Neural cell (in vitro differentiated cells): ENCODE measurements at regions not wholly inside any gene's neighbourhood (a gene's known extent, or its start where the extent isn't known, plus 50 kb on each side); places are given as distances from the start of the nearest gene placed in this dataset.

Experiments used
- H2AFZ ChIP-seq: fragments of 200-600, 300-800 bp; sonication (generic), shearing (Covaris generic); 2 replicates; pipeline ENCODE4 v1.6.0; 2014; ENCODE audit warnings: low read depth, mild to moderate bottlenecking, antibody characterized with exemption, low read length, moderate library complexity
- H3F3A ChIP-seq: fragments of 200-600 bp; shearing (Covaris generic); 2 replicates; pipeline ENCODE4 v1.6.1; 2016; ENCODE audit warnings: mild to moderate bottlenecking, moderate library complexity, mixed read lengths, antibody characterized with exemption, low read length; ENCODE audit not compliant: insufficient read depth, poor library complexity, severe bottlenecking
- H3K27ac ChIP-seq: fragments of 200-600, 300-800 bp; sonication (generic), shearing (Covaris generic); 2 replicates; pipeline ENCODE4 v1.5.1; 2014; ENCODE audit warnings: mild to moderate bottlenecking, low read length, moderate library complexity
- H3K27me3 ChIP-seq: fragments of 300-800, 200-600 bp; sonication (generic), shearing (Covaris generic); 2 replicates; pipeline ENCODE4 v1.6.0; 2014; ENCODE audit warnings: mild to moderate bottlenecking, low read depth, low read length, moderate library complexity; ENCODE audit not compliant: insufficient read depth
- H3K36me3 ChIP-seq: fragments of 300-800, 200-600 bp; sonication (generic), shearing (Covaris generic); 2 replicates; pipeline ENCODE4 v1.5.1; 2014; ENCODE audit warnings: mild to moderate bottlenecking, antibody characterized with exemption, low read length, moderate library complexity; ENCODE audit not compliant: insufficient read depth
- H3K4me2 ChIP-seq: fragments of 300-800, 200-600 bp; sonication (generic), shearing (Covaris generic); 2 replicates; pipeline ENCODE4 v1.6.0; 2014; ENCODE audit warnings: mild to moderate bottlenecking, low read length
- H3K4me3 ChIP-seq: fragments of 300-800, 200-600 bp; sonication (generic), shearing (Covaris generic); 2 replicates; pipeline ENCODE4 v1.5.1; 2014; ENCODE audit warnings: mild to moderate bottlenecking, low read length, moderate library complexity
- H3K79me2 ChIP-seq: fragments of 200-600 bp; shearing (Covaris generic); replicated peaks from 2 replicates; pipeline ENCODE4 v1.6.0; 2014; ENCODE audit warnings: mild to moderate bottlenecking, low read length, moderate library complexity; ENCODE audit not compliant: insufficient read depth
- H3K9ac ChIP-seq: fragments of 300-800, 200-600 bp; sonication (generic), shearing (Covaris generic); 2 replicates; pipeline ENCODE4 v1.6.1; 2016; ENCODE audit warnings: mild to moderate bottlenecking, low read length, mixed read lengths
- H3K9me2 ChIP-seq: fragments of 200-600 bp; shearing (Covaris generic); 2 replicates; pipeline ENCODE4 v1.6.1; 2016; ENCODE audit warnings: mild to moderate bottlenecking, low read length, mixed read lengths; ENCODE audit not compliant: insufficient read depth
- H3K9me3 ChIP-seq: fragments of 200-600, 300-800 bp; sonication (generic), shearing (Covaris generic); 2 replicates; pipeline ENCODE4 v1.6.1; 2016; ENCODE audit warnings: mild to moderate bottlenecking, mixed run types, low read length, moderate library complexity, mixed read lengths
- H4K20me1 ChIP-seq: fragments of 200-600 bp; shearing (Covaris generic); 2 replicates; pipeline ENCODE4 v1.6.1; 2016; ENCODE audit warnings: mild to moderate bottlenecking, mixed run types; ENCODE audit not compliant: insufficient read depth
- EP300 ChIP-seq: fragments of 450-650 bp; conservative IDR thresholded peaks from 2 replicates; pipeline ENCODE4 v1.6.1; 2014; ENCODE audit warnings: antibody characterized with exemption, mild to moderate bottlenecking, moderate library complexity; ENCODE audit not compliant: poor library complexity, severe bottlenecking
- EZH2 ChIP-seq: fragments of 200-600, 300-800 bp; shearing (Covaris generic), sonication (generic); IDR thresholded peaks from 2 replicates; pipeline ENCODE4 v1.6.1; 2014; ENCODE audit warnings: antibody characterized with exemption, low read length, borderline replicate concordance, mild to moderate bottlenecking; ENCODE audit not compliant: insufficient read depth, poor library complexity, severe bottlenecking
- MXI1 ChIP-seq: fragments of 450-650 bp; conservative IDR thresholded peaks from 2 replicates; pipeline ENCODE4 v1.6.1; 2014; ENCODE audit warnings: antibody characterized with exemption, mild to moderate bottlenecking; ENCODE audit not compliant: poor library complexity, severe bottlenecking
- POLR2AphosphoS5 ChIP-seq: IDR thresholded peaks from 2 replicates; pipeline ENCODE4 v1.6.1; 2012
- RAD21 ChIP-seq: fragments of 450-650 bp; conservative IDR thresholded peaks from 2 replicates; pipeline ENCODE4 v1.6.1; 2014; ENCODE audit warnings: antibody characterized with exemption, mild to moderate bottlenecking, moderate library complexity
- REST ChIP-seq: IDR thresholded peaks from 2 replicates; pipeline ENCODE4 v1.6.1; 2012; ENCODE audit warnings: borderline replicate concordance
- SMC3 ChIP-seq: fragments of 450-650 bp; conservative IDR thresholded peaks from 2 replicates; pipeline ENCODE4 v1.6.1; 2014; ENCODE audit warnings: antibody characterized with exemption, mild to moderate bottlenecking, moderate library complexity; ENCODE audit not compliant: poor library complexity
- TAF1 ChIP-seq: IDR thresholded peaks from 2 replicates; pipeline ENCODE4 v1.6.1; 2012; ENCODE audit warnings: low read depth
- TF ChIP-seq, protein P1 (sequence below): fragments of 450-650 bp; IDR thresholded peaks from 2 replicates; pipeline ENCODE4 v1.5.1; 2014; ENCODE audit warnings: antibody characterized with exemption, mild to moderate bottlenecking, moderate library complexity; ENCODE audit not compliant: poor library complexity, severe bottlenecking

- no peak for TF ChIP-seq EP300
- no peak for TF ChIP-seq EZH2
- TF ChIP-seq REST, result no peak
- TF ChIP-seq, protein P1, sequence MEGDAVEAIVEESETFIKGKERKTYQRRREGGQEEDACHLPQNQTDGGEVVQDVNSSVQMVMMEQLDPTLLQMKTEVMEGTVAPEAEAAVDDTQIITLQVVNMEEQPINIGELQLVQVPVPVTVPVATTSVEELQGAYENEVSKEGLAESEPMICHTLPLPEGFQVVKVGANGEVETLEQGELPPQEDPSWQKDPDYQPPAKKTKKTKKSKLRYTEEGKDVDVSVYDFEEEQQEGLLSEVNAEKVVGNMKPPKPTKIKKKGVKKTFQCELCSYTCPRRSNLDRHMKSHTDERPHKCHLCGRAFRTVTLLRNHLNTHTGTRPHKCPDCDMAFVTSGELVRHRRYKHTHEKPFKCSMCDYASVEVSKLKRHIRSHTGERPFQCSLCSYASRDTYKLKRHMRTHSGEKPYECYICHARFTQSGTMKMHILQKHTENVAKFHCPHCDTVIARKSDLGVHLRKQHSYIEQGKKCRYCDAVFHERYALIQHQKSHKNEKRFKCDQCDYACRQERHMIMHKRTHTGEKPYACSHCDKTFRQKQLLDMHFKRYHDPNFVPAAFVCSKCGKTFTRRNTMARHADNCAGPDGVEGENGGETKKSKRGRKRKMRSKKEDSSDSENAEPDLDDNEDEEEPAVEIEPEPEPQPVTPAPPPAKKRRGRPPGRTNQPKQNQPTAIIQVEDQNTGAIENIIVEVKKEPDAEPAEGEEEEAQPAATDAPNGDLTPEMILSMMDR, result no peak
- no peak for TF ChIP-seq POLR2AphosphoS5
- TF ChIP-seq SMC3, result no peak
- no peak for TF ChIP-seq RAD21
- TF ChIP-seq MXI1, result no peak
- TF ChIP-seq TAF1, result no peak
- Histone ChIP-seq H3K27ac (no peak overlapping the region), H4K20me1 (no peaks in the 10 kb centered on the region), H3K4me3 (no peak overlapping the region), H3K9me3 (no peaks in the 10 kb centered on the region), H3K9ac (no peak overlapping the region), H3F3A (no peaks in the 10 kb centered on the region), H3K36me3 (no peaks in the 10 kb centered on the region), H3K4me2 (no peak overlapping the region), H3K27me3 (no peaks in the 10 kb centered on the region), H3K9me2 (no peaks in the 10 kb centered on the region), H2AFZ (no peak overlapping the region), H3K79me2 (no peaks in the 10 kb centered on the region)
Measured at GRCh38 chr1:101338714-101339430, 102.1 kb downstream of the S1PR1 start.

- Histone ChIP-seq H3K9me3 (no peaks in the 10 kb centered on the region), H3K36me3 (no peaks in the 10 kb centered on the region), H3K79me2 (no peaks in the 10 kb centered on the region), H4K20me1 (no peaks in the 10 kb centered on the region), H2AFZ (no peak overlapping the region), H3K4me2 (no peak overlapping the region), H3F3A (no peaks in the 10 kb centered on the region), H3K9ac (no peak overlapping the region), H3K27me3 (no peaks in the 10 kb centered on the region), H3K27ac (no peak overlapping the region), H3K9me2 (no peaks in the 10 kb centered on the region), H3K4me3 (no peak overlapping the region)
- no peak for TF ChIP-seq EP300
- TF ChIP-seq MXI1, result no peak
- TF ChIP-seq, protein P1, result no peak
- TF ChIP-seq EZH2, result no peak
- no peak for TF ChIP-seq RAD21
- TF ChIP-seq SMC3, result no peak
- TF ChIP-seq TAF1, result no peak
- no peak for TF ChIP-seq REST
- no peak for TF ChIP-seq POLR2AphosphoS5
Measured at GRCh38 chr1:101344745-101345144, 107.9 kb downstream of the S1PR1 start.
